Activated CD4-positive, CD25-positive, alpha-beta regulatory T cell treated with anti-CD3 and anti-CD28 coated beads, Interleukin-2, amount 50 U/mL, for 72 hours (primary cell): ENCODE measurements at regions not wholly inside any gene's neighbourhood (a gene's known extent, or its start where the extent isn't known, plus 50 kb on each side); places are given as distances from the start of the nearest gene placed in this dataset.

Source experiments
- DNase-seq: peaks from one replicate; pipeline ENCODE4 v3.0.0; 2021

GRCh38 chr14:22513066-22513812 is 75.8 kb downstream of the DAD1 start:
- DNase-seq, result no peak

- no peak for DNase-seq
Observed at GRCh38 chr14:22512106-22512814, 76.8 kb downstream of the DAD1 start.

GRCh38 chr14:22510527-22511110 is 78.4 kb downstream of the DAD1 start:
- no peak for DNase-seq

- no peak for DNase-seq
Observed at GRCh38 chr14:22509751-22510300, 79.2 kb downstream of the DAD1 start.

- DNase-seq, result no peak
Observed at GRCh38 chr14:22509036-22509709, 79.9 kb downstream of the DAD1 start.

- DNase-seq, result no peak
Observed at GRCh38 chr14:22508662-22509035, 80.4 kb downstream of the DAD1 start.

- no peak for DNase-seq
Observed at GRCh38 chr14:22508150-22508457, 80.9 kb downstream of the DAD1 start.

- no peak for DNase-seq
Observed at GRCh38 chr14:22506778-22507351, 82.2 kb downstream of the DAD1 start.

GRCh38 chr14:22506378-22506710 is 82.7 kb downstream of the DAD1 start:
- DNase-seq, result no peak

GRCh38 chr14:22505697-22506377 is 83.2 kb downstream of the DAD1 start:
- no peak for DNase-seq

GRCh38 chr14:22505309-22505696 is 83.7 kb downstream of the DAD1 start:
- DNase-seq, result no peak

- DNase-seq, result no peak
Observed at GRCh38 chr14:22502551-22502950, 86.5 kb downstream of the DAD1 start.

- DNase-seq, result no peak
Observed at GRCh38 chr14:22502007-22502406, 87.0 kb downstream of the DAD1 start.

GRCh38 chr14:22500954-22501726 is 87.9 kb downstream of the DAD1 start:
- no peak for DNase-seq

- DNase-seq, result no peak
Observed at GRCh38 chr14:22500525-22500924, 88.5 kb downstream of the DAD1 start.

GRCh38 chr14:22497671-22498093 is 91.3 kb downstream of the DAD1 start:
- DNase-seq, result no peak

- no peak for DNase-seq
Observed at GRCh38 chr14:22497144-22497423, 91.9 kb downstream of the DAD1 start.

GRCh38 chr14:22494486-22495135 is 94.4 kb downstream of the DAD1 start:
- DNase-seq, result no peak

GRCh38 chr14:22493753-22494152 is 95.3 kb downstream of the DAD1 start:
- DNase-seq, result no peak

- DNase-seq, result no peak
Observed at GRCh38 chr14:22492622-22493542, 96.1 kb downstream of the DAD1 start.
